ENCODE measurements at regions not wholly inside any gene's neighbourhood (a gene's known extent, or its start where the extent isn't known, plus 50 kb on each side); places are given as distances from the start of the nearest gene placed in this dataset.
A peak's percentile ranks its signal among the peaks of the same experiment; 100 is the strongest.
"Not testable (repeated sequence)": the region's sequence is repeated elsewhere in the genome, so short reads cannot be mapped to it uniquely, and the experiment has no call there.

DNA sequence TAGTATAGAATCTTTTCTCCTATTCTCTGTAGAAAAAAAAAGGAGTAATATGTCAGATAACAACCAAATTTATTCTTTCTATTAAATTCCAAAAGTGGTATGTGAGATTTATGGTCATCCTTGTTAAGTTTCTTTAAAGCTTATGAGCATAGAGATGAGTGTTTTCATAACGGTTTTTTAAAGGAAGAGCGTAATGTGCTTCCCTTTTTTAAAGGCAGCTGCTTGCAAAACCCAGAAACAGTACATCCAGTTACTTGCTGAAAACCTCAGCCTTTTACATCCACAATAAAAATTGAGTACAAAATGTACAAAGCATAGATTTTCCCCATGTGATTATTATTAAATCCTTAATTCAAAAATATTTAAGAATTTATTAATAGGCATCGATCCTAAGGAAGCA, 53.6 kb upstream of the CD163 start:
- 75 to 80% (median 78%) methylated on average over 3 of the region's 3 CpGs for WGBS, 4 donors
- TF ChIP-seq, protein P1, sequence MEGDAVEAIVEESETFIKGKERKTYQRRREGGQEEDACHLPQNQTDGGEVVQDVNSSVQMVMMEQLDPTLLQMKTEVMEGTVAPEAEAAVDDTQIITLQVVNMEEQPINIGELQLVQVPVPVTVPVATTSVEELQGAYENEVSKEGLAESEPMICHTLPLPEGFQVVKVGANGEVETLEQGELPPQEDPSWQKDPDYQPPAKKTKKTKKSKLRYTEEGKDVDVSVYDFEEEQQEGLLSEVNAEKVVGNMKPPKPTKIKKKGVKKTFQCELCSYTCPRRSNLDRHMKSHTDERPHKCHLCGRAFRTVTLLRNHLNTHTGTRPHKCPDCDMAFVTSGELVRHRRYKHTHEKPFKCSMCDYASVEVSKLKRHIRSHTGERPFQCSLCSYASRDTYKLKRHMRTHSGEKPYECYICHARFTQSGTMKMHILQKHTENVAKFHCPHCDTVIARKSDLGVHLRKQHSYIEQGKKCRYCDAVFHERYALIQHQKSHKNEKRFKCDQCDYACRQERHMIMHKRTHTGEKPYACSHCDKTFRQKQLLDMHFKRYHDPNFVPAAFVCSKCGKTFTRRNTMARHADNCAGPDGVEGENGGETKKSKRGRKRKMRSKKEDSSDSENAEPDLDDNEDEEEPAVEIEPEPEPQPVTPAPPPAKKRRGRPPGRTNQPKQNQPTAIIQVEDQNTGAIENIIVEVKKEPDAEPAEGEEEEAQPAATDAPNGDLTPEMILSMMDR (IDR thresholded peaks at IDR 0.05), result no peak
- no peak for TF ChIP-seq POLR2A (IDR thresholded peaks at IDR 0.05)
- no peak overlapping the region for H3K4me3 ChIP-seq
- H3K9me3 ChIP-seq, result no peaks in the 10 kb centered on the region
- H3K27ac ChIP-seq, result peak overlapping the region in 4 of 12 donors; percentile 15 to 88 (median 52)
- H3K36me3 ChIP-seq, result no peaks in the 10 kb centered on the region
- no peaks in the 10 kb centered on the region for H3K27me3 ChIP-seq
- intact Hi-C loops (cut with DNase I), result no loop called here
- peak in 2 of 4 donors; percentile 42 to 50 for ATAC-seq
- DNase-seq, result no peak
- H3K4me1 ChIP-seq, result peaks cover 0 to 31% (median 0%) of the 10 kb centered on the region in 12 donors

GRCh38 chr12:7555752-7556151, 52.2 kb upstream of the CD163 start:
- ATAC-seq, result peak; percentile 73 to 91 (median 82)
- Histone ChIP-seq H3K36me3 (no peaks in the 10 kb centered on the region), H3K27ac (peak overlapping the region in 5 of 12 donors; percentile 15 to 88 (median 44)), H3K9me3 (peaks cover 0 to 5% (median 0%) of the 10 kb centered on the region in 12 donors), H3K4me1 (peaks cover 0 to 31% (median 0%) of the 10 kb centered on the region in 12 donors), H3K27me3 (no peaks in the 10 kb centered on the region), H3K4me3 (no peak overlapping the region)
- WGBS, 4 donors, result 20 to 28% (median 25%) methylated on average over 3 of the region's 3 CpGs
- DNase-seq, result no peak
- no peak for TF ChIP-seq POLR2A (IDR thresholded peaks at IDR 0.05)
- TF ChIP-seq, protein P1 (IDR thresholded peaks at IDR 0.05), result no peak
- intact Hi-C loops (cut with DNase I), result no loop called here

DNA sequence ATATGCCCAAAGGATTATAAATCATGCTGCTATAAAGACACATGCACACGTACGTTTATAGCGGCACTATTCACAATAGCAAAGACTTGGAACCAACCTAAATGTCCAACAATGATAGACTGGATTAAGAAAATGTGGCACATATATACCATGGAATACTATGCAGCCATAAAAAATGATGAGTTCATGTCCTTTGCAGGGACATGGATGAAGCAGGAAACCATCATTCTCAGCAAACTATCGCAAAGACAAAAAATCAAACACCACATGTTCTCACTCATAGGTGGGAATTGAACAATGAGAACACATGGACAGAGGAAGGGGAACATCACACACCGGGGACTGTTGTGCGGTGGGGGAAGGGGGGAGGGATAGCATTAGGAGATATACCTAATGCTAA, 51.3 kb upstream of the CD163 start:
- H3K27ac ChIP-seq, result peak overlapping the region in 1 of 12 donors; percentile 88
- peaks cover 0 to 14% (median 2%) of the 10 kb centered on the region in 12 donors for H3K9me3 ChIP-seq
- intact Hi-C loops (cut with DNase I); DNase-seq; H3K4me3 ChIP-seq; H3K27me3 ChIP-seq; ATAC-seq; H3K36me3 ChIP-seq: not testable (repeated sequence)
- H3K4me1 ChIP-seq, result peaks cover 0 to 29% (median 0%) of the 10 kb centered on the region in 12 donors
- WGBS, 4 donors, result 88 to 97% (median 91%) methylated on average over 6 of the region's 6 CpGs
